GM10248 (cell line): ENCODE measurements at regions not wholly inside any gene's neighbourhood (a gene's known extent, or its start where the extent isn't known, plus 50 kb on each side); places are given as distances from the start of the nearest gene placed in this dataset.
A peak's percentile ranks its signal among the peaks of the same experiment; 100 is the strongest.

Source experiments
- CTCF ChIA-PET: fragments of 300-600 bp; sonication (Branson Sonifier 250); formaldehyde crosslinking; extraction: SDS; loops from one replicate; lab custom pipeline; 2021; ENCODE audit warnings: antibody characterized with exemption; lab: Yijun Ruan, JAX
- POLR2A ChIA-PET: fragments of 350-650 bp; sonication (Branson Sonifier 250); formaldehyde crosslinking; extraction: SDS; loops from one replicate; lab custom pipeline; 2020; ENCODE audit warnings: antibody characterized with exemption; lab: Yijun Ruan, JAX
- DNase-seq: peaks from one replicate; pipeline ENCODE4 v3.0.0; 2012; ENCODE audit errors: extremely low spot score
- CTCF ChIP-seq: IDR thresholded peaks from 2 replicates; pipeline ENCODE4 v1.5.1; 2012; ENCODE audit warnings: mild to moderate bottlenecking, low read depth; ENCODE audit errors: extremely low read depth, missing control alignments, control extremely low read depth

- ChIA-PET CTCF (no interaction called here), POLR2A (no interaction called here)
- no peak for DNase-seq
- TF ChIP-seq CTCF, result no peak
Measured at GRCh38 chr7:115708013-115708341, 322.6 kb downstream of the TFEC start.

- CTCF ChIA-PET, result interaction anchor here (1.1 to 2.1 kb wide), 2 partner anchors 21 to 23 kb away, joined by 3 to 4 read pairs; no protein-coding TSS in a partner anchor
- TF ChIP-seq CTCF, result peak; percentile 14
- no peak for DNase-seq
- POLR2A ChIA-PET, result no interaction called here
Measured at GRCh38 chr7:115707258-115708012, 323.1 kb downstream of the TFEC start.

- ChIA-PET POLR2A (no interaction called here), CTCF (no interaction called here)
- DNase-seq, result no peak
- TF ChIP-seq CTCF, result no peak
Measured at GRCh38 chr7:115704884-115705283, 325.7 kb downstream of the TFEC start.

GRCh38 chr7:115701141-115701540 is 329.4 kb downstream of the TFEC start:
- ChIA-PET POLR2A (no interaction called here), CTCF (no interaction called here)
- TF ChIP-seq CTCF, result no peak
- DNase-seq, result no peak

GRCh38 chr7:115694424-115694823 is 336.1 kb downstream of the TFEC start:
- POLR2A ChIA-PET, result no interaction called here
- CTCF ChIA-PET, result no interaction called here
- DNase-seq, result no peak
- no peak for TF ChIP-seq CTCF

GRCh38 chr7:115693779-115694178 is 336.8 kb downstream of the TFEC start:
- DNase-seq, result no peak
- POLR2A ChIA-PET, result no interaction called here
- TF ChIP-seq CTCF, result no peak
- CTCF ChIA-PET, result no interaction called here
